HG03196 (cell line): ENCODE measurements at regions not wholly inside any gene's neighbourhood (a gene's known extent, or its start where the extent isn't known, plus 50 kb on each side); places are given as distances from the start of the nearest gene placed in this dataset.

Source experiments
- ATAC-seq: cut with Tn5 transposase; IDR thresholded peaks from one replicate; pipeline ENCODE4 v1.9.1; 2021; ENCODE audit not compliant: unreplicated experiment

DNA sequence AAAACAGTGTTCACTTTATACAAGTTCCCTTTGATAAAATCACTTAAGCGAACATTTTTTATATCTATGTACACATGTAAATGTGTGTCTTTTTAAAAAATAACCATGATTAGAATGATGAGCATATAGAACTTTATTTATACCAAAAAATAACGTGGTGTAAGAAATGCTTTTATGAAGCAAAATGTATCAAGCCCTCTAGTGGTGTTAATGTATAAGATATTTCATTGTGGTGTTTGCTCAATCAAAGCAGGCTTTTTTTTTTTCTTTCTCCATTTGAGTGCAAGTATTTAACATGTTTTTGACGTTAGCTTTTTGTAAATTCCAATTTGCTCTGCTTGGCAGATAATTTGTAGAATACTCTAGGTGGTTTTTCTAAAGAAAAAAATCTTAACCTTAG is 2092.4 kb upstream of the TENM3 start:
- ATAC-seq, result no peak

DNA sequence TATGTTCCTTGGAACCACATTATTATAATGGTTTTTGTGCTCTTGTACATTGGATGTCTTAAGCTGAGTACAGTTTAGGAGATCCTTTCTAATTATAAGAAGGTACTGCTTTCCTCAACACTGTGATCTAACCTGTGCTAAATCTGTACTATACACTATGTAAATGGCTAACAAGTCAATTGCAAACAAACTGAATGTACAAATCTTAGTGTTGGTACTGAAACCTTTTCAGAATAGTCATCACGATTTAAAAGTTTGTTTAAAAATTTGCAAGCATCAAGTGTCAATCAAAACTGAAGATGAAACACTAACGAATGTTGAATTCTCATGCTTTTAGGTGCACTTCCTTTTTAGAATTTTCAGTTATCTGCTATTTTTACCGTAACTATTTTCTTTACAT is 2090.4 kb upstream of the TENM3 start:
- no peak for ATAC-seq

DNA sequence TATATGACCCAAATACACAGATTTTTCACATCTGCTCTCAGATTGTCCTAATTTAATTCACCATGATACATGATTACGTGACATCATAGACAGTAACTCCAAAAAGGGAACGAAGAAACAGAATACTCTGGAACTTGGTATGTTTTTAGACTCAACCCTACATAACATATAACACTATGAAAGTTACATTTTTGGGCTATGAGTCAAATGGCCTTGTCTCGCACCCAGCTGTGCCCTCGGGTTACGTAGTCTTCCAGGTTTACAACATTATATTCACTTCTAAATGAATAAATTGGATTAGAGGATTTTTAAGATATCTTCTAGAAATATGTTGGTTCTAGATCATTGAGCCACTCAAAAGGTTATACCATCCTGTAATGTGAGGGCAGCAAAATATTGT is 2089.6 kb upstream of the TENM3 start:
- no peak for ATAC-seq

DNA sequence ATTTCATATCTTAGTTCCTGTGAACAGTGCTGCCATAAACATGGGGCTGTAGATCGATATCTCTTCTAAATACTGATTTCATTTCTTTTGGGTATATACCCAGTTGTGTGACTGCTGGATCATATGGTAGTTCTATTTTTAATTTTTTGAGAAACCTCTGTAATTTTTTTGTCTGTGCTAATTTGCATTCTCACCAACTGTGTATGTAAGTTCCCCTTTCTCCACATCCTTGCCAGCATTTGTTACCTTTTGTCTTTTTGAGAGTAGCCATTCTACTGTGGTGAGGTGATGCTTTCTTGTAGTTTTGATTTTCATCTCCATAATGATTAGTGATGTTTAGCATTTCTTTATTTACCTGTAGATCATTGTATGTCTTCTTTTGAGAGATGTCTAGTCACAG is 2086.5 kb upstream of the TENM3 start:
- no peak for ATAC-seq

DNA sequence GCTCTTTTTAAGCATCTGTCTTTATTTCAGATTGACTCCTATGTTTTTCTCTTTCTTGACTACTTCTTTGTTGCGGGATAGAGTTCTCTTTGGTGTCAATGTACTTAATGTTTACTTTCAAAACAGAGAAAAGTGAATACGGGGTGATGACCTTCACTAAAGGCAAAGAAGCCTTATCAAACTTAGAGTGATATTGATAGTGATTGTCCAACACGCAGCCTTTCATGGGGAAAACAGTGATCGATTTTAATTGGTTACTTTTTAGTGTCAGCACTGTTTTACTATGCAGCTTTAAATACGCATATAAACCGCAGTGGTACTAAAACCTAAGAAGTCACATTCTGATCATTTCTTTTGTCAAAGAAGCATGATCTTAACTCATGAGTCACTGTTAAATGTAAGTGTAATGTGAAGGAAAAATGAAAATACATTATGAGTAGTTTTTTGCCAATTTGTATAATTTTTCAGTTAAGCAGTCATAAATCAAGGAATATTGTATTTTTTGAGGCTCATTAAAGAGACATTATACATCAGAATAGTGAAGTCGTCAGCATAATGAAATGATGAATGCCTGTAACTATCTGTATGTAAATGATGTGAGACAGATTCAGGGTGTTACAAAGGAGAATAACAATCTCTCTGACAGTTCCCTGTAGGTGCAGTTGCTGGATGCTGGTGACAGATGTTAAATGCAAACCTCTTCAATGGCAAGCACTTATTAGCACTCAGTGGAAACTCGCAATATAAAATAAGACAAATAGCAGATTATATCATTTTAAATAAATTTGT is 2082.8 kb upstream of the TENM3 start:
- ATAC-seq, result no peak

DNA sequence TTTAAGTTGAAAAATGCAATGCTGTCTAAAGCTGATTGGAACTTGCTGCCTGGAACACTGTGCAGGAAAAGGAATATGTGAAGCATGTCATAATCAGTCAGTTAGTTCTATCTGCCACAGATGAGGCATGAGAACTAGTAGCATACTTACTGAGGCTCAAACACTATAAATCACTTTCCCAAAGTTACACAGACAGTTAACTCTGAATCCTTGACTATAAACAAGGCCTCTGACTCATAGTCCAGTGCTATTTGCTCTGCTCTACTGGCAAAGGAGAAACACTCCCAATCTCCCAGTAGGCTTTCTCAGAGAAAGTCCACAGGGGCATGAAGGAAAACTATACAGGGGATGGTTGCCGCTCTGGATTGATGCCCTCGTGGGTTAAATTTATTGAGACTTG is 2078.4 kb upstream of the TENM3 start:
- no peak for ATAC-seq

DNA sequence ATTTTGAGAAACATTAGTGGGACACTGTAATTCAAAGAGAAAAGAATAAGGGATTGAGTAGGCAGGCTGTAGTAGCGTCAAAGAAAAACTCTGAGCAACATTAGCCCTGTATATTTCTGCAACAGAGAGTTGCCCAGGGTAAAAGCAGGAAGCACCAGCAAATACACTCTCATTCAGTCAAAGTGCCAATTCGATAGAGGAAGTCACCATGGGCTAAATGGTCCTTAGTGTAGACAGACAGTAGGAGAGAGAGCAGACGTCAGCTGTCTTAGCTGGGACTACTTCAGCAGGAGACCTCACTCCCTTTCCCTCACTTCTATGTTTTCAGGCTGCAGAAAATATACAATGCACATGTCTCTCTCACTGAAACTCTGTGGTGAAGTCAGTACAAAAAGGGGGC is 2073.8 kb upstream of the TENM3 start:
- no peak for ATAC-seq

DNA sequence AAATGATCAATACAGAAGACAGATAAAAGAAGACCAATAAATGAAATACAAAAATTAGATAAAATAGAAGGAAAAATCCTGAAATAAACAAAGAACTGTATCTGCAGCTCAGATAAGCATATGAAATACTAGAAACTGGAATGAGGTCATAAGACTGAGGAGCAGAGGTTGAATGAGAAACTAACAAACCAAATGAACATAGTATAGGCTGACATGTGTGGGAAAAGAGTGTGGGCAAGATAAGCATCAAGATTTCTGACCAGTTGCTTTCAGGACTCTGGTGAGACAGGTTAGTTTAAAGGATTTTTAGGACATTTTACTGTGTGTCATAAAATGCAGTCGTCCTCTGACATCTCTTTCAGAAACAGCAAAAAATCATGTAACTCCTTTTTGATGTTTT is 2073.2 kb upstream of the TENM3 start:
- ATAC-seq, result no peak

DNA sequence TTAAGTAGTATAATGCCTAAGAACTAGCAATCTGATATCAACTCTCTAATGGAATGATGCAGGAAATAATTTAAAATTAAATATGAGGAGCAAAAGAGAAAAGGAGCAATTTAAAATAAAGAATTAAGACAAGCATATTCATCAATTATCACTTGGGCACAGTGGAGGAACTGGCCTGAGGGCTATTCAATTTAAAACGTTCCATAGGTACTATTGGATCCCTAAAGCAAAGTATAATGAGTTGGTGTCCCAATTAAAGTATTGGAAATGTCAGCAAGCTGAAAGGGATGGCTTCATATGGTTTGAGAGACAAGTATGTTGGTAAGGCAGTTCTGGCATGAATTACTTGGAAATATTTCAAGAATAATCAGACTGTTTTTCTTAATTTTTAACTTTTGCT is 2064.1 kb upstream of the TENM3 start:
- no peak for ATAC-seq

DNA sequence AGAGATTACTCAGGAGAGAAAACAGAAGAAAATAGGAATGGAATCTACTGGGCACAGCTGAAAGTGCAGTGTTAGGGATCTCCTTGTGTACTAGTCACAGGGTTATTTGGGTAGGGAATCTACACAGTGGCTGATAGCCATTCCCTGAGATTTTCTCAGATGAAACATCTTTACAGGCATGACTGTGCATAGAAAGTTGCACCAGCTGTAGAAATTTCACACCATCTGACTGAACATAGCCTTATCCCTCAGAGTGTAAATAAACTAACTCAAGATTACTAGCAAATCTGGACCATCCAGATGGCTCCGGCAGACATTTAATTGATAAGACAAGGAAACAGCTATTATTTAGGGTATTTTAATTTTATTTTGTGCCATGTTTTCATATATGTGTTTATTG is 2053.5 kb upstream of the TENM3 start:
- ATAC-seq, result no peak

DNA sequence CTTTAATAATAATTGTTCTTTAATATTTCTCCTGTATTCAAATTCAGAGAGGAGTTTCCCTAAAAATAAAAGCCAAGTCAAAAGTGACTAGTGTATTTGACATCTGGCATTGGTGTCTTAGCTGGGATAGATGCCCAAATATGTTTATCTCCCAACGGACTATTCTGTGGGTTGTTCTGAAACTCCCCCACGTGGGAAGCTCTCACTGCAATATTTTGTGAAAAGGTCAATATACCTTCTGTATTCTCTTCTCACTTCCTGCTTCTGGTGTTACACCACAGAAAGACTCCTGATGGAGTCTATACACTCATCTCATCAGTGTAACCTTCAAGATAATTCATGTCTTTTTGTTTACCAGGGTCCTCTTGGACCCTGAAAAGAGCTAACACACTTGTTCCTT is 2052.8 kb upstream of the TENM3 start:
- peak; percentile 72 for ATAC-seq

DNA sequence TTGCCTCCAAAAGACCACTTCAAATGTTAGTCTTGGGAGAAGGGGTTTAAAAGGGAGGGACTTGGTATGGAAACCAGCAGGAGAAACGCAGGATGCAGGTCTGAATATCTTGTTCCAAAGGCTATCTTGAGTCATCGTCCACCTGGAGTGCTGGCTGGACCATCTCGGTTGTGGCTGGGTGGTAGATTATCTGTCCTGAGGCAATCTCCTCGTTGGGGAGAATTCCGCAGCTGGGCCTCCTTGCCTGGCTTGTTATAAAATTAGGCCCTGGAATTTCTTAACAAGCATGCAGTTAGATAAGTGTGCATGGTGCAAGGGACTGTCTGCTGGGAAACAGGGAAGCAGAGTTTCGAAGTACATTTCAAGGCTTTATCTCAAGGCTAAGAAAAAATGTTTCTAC is 2045.7 kb upstream of the TENM3 start:
- no peak for ATAC-seq

DNA sequence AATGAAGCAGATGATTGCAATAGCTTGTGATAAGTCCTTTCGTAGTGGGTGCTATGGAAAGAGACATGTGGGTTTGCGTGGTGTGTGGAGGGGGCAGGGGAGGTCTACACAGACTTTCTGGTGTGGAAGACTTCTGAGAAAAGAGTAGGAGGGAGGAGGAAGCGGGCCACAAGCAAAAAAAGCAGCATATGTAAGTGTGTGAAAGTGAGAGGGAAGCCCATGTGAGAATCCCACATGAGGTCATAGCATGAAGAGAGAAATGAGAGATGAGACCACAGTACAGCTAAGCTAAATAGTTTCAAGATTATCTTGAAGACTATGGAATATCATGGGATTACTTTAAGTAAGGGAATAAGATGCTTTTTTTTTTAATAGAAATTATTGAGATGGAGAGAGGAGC is 2039.9 kb upstream of the TENM3 start:
- peak; percentile 45 for ATAC-seq

DNA sequence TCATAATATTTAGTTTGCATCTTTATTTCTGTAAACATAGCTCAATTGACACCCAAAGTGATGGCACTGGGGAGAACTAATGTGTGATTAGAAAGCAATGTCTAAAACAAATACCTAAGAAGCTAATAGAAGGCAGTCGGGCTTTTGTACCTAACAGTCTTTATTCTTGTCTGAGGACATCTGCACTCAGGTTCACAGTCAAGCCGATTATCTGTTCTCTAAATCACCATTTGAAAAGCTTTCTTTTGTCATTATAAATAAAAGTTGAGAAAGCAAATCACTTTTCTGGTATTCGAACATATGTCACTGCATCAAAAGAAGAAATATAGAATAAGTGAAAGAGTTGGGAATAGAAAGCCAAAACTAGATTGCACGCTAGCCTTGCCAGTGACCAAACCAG is 2037.9 kb upstream of the TENM3 start:
- no peak for ATAC-seq

DNA sequence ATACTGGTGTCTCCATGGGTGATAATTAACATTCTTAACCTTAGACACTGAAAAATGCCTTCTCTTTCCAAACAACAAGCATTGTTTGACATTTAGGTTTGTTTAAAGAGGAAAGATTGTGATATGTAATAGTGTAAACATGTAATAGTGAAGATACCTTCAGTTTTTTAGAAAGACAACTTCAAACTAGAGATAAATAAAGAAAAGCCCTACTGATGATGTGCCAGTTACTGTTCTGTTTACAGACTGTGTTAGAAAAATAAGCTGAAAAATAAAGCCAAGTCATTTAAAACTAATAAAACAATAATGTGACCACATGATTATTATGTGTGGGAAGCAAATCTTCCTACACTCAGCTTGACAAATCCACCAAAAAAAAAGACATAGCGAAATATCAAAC is 2035.3 kb upstream of the TENM3 start:
- no peak for ATAC-seq

DNA sequence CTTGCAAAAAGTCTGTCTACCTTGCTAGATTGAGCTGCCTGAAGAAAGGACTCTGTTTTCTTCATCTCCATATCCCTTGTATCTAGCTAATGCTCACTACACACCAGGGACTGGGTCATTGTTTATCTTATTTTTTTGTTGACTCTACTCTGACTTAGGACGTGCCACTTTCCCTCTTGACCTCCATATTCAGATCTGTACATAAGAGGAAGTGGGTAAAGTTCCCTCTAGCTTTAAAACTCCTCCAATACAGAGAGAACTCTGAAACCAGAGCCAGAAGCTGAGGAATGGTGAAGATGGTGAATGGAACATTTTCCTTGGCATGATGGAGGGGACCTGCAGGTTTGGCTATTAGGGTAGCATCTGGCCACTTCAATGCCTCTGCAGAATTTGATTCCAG is 2026.1 kb upstream of the TENM3 start:
- no peak for ATAC-seq

DNA sequence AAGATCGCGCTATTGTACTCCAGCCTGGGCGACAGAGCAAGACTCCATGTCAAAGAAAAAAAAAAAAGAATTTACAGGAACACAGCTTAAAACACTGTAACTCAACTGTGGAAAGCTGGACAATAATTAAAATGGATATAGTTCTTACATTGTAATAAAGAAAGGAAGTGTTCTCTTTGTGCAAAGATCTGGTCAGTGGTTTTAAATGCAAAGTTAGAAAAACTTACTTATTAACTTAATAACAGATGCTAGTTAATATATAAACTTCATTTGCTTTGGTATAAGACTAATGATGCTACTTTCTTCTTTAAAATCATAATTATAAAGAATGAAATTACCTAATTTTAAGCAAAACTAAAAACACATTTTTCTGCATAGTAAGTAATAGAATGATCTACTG is 2024.1 kb upstream of the TENM3 start:
- no peak for ATAC-seq

DNA sequence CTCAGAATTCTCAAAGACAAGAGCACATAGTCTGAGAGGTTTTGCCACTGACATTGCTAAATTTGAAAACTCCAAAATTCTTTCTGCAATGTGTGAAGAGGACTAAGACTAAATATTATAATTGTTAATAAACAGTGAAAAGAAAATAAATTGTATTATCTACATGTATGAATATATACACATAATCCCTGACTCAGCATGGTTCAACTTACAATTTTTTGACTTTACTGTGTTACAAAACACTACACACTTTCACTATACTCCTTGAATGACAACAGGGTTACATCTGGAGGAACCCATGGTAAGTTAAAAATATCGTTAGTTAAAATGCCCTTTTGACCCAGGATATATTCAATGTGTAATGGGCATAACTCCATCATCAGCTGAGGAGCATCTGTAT is 2017.2 kb upstream of the TENM3 start:
- ATAC-seq, result no peak

DNA sequence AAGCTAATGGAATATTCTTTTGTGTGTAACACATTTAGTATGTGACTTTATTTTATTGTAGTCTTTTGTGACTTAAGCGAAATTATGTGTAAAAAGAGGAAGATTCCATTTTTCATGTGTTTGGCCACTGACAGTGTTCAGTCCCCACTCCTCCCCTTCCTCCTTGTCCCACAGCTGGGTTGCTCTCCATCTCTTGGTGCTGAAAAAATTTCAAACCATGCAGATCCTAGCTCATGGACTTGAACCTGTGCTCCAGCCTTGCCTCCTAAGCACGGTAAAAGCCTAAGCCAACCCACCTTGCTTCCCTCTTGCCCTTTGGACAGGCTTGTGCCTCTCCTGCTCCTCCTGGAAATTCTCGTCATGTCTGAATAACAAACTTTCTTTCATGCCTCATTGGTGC is 2008.5 kb upstream of the TENM3 start:
- ATAC-seq, result no peak

DNA sequence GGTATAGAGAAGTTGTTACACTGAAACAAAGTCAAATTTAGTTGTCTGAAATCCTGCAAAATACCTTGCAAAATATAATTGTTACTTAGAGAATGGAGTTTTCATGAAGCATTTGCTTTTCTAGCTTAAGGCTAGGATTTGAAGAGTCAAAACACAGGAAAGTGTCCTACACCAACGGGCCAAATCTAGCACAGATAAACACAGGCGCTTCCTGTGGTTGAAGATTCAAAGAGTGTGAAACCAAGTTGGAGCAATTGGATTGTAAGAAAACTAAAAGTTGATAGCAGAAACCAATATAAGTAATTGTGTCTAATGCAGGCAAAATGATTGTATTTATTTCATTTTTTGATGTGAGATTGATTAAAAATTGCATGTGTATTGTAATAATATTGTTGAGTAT is 2002.5 kb upstream of the TENM3 start:
- no peak for ATAC-seq

DNA sequence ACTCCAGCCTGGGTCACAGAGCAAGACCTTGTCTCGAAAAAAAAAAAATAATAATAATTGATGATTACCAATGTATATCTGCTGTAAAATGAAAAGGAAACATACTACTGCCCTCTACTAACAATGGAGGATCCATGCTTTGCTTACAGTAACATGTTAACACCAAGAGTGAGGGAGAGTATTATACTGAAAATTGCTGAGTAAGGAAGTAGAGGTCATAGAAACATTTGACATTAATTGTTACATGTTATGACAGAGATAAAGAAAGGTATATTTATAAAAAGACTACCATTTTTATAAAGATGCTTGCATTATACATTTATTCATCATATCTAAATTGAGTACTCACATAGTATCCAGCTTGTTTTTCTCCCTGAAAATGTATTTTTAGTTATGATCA is 1989.8 kb upstream of the TENM3 start:
- ATAC-seq, result no peak

DNA sequence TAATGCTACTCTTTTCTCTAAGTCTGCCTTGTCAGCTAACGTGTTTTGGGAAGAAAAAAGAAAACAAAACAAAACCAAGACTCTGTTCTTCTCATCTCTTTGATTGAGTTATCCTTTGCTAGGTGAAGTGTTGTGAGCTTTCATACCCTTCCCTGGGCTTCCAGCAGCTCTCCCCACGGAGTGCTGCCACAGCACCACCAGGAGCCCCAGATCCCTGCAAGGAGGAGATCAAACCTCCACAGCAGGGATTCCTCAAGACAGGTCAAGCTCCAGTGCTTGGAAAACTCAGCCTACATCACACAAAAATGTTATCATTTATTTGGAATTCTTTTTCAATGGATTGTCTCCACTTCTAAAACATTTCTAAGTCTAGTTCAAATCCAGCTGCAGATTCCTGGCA is 1981.9 kb upstream of the TENM3 start:
- ATAC-seq, result no peak

DNA sequence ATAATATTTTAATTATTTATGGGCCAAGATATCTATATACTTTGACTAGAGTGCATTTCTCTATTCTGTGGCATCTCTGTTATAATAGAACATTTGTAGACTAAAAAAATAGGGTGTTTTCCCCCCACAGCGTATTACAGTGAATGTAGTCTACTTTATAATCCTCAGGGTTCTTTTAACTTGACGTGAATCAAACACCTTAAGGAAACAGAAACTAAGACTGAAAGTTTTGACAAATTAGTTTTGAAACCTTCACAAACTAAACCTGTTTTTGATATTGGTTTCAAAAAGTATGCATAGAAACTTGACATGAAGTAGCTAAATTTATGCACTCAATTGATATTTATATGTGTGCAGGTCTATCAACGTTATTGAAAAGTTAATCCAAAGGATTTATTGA is 1963.1 kb upstream of the TENM3 start:
- ATAC-seq, result peak; percentile 81
